Activated naive CD4-positive, alpha-beta T cell treated with anti-CD3 and anti-CD28 coated beads, Interleukin-2, amount 50 U/mL, for 72 hours (primary cell): ENCODE measurements at regions not wholly inside any gene's neighbourhood (a gene's known extent, or its start where the extent isn't known, plus 50 kb on each side); places are given as distances from the start of the nearest gene placed in this dataset.
"Not testable (repeated sequence)": the region's sequence is repeated elsewhere in the genome, so short reads cannot be mapped to it uniquely, and the experiment has no call there.

Experiments used
- ATAC-seq, 2 donors: fragments of 150-1000 bp; cut with Tn5 transposase; 2 replicates each; pipeline ENCODE4 v1.10.0; 2021; ENCODE audit warnings: mild to moderate bottlenecking in 2 of 2, moderate library complexity in 2 of 2
- DNase-seq, 2 donors: peaks; one replicate each; pipeline ENCODE4 v3.0.0; 2021 to 2022; ENCODE audit warnings: low spot score in 2 of 2
- H3K27ac Mint-ChIP-seq, 2 donors: one replicate each; pipeline ENCODE4 v1.8.0; 2022; ENCODE audit warnings: mild to moderate bottlenecking in 2 of 2, mixed read lengths in 2 of 2
- H3K36me3 Mint-ChIP-seq, 2 donors: one replicate each; pipeline ENCODE4 v1.8.0; 2022; ENCODE audit warnings: mixed read lengths in 2 of 2
- H3K9me3 Mint-ChIP-seq, 2 donors: one replicate each; pipeline ENCODE4 v1.8.0; 2022; ENCODE audit warnings: mixed read lengths in 2 of 2

DNA sequence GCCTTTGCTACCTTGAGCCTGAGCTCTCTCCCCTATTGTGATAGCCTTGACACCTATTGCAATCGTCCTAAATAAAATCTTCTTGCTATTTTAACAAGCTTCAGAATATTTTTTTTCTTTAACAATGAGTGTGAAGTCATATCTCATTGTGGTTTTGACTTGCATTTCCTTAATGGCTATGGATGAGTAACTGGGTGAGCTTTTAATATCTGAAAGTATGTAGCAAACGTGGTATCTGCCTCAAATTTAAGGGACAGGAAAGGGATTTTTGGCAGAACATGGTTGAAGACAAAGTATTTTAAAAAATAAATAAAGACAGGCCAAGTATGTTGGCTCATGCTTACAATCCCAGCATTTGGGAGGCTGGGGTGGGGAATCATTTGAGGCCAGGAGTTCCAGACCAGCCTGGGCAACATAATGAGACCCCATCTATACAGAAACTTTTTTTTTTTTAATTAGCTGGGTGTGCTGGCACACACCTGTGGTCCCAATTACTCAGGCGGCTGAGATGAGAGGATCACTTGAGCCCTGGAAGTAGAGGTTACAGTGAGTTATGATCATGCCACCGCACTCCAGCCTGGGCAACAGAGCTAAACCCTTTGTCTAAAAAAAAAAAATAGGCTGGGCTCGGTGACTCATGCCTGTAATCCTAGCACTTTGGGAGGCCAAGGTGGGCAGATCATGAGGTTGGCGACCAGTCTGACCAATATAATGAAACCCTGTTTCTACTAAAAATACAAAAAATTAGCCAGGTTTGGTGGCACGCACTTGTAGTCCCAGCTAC lies 319.3 kb upstream of the NRP1 start:
- no peak for ATAC-seq
- peaks cover 5 to 7% of the 10 kb centered on the region in 2 donors for H3K9me3 Mint-ChIP-seq
- no peak overlapping the region for H3K27ac Mint-ChIP-seq
- peaks cover 4 to 10% of the 10 kb centered on the region in 2 donors for H3K36me3 Mint-ChIP-seq
- no peak for DNase-seq

DNA sequence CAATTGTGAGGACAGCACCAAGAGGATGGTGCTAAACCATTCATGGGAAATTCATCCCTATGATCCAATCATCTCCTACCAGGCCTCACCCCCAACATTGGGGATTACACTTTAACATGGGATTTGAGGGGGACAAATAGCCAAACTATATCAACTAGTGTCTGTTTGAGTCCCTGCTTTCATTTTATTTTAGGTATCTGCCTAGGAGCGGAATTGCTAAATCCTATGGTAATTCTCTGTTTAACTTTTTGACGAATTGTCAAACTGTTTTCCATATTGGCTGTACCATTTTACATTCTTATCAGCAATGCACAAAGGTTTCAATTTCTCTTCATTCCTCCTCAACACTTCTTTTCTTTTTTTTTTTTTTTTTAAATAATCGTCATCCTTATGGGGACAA lies 318.4 kb upstream of the NRP1 start:
- ATAC-seq: no peak
- no peak for DNase-seq
- H3K9me3 Mint-ChIP-seq: peaks cover 7 to 8% of the 10 kb centered on the region in 2 donors
- H3K27ac Mint-ChIP-seq: no peak overlapping the region
- H3K36me3 Mint-ChIP-seq: peaks cover 4 to 13% of the 10 kb centered on the region in 2 donors

DNA sequence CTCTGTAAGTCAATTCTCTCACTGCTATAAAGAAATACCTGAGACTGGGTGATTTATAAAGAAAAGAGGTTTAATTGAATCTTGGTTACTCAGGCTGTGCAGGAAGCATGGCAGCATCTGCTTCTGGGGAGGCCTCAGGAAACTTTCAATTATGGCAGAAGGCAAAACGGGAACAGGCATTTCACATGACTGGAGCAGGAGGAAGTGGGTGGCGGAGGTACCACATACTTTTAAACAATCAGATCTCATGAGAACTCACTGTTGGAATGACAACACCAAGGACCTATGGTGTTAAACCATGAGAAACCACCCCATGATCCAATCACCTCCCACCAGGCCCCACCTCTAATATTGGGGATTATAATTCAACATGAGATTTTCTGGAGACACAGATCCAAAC lies 315.7 kb upstream of the NRP1 start:
- H3K9me3 Mint-ChIP-seq, H3K27ac Mint-ChIP-seq, DNase-seq, ATAC-seq: not testable (repeated sequence)
- peaks cover 4 to 13% of the 10 kb centered on the region in 2 donors for H3K36me3 Mint-ChIP-seq

DNA sequence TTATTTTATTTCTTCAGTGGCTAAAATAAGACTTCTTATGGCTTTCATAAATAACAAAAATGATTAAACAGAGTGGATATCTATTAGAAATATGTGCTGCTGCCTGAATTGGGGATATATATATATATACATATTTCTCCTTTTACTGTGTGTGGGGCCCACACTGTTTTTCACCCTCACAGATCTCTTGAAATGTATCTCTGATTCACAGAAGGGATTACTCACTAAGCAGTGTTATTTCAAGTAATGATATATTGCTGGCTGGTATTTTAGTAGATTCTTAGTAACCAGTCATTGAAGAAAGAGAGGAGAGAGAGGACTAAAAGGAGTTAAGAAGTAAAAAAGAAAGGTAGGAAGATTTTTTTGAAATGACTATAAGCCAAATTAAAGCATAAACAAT lies 308.6 kb upstream of the NRP1 start:
- no peak for ATAC-seq
- Mint-ChIP-seq H3K27ac (no peak overlapping the region), H3K9me3 (no peaks in the 10 kb centered on the region), H3K36me3 (no peaks in the 10 kb centered on the region)
- no peak for DNase-seq

DNA sequence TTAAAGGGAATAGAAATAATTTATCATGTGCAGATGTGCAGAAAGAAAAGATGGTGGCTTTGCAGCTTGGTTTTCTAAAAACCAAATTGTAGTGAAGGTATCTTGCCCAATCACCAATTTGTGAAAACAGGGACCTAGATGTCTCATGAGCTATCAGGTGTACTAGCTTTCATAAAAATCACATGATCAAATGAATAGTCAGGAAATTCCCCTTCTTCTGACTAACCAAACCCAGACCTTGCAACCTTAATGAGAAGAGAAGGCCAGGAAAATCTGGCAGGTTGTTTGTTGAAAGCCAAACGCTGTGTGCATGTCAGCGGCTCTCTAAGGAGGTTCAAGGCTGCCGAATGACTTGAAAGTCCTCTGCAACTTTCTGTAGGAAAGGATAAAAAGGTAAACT lies 304.4 kb upstream of the NRP1 start:
- ATAC-seq (no peak), DNase-seq (no peak)
- Mint-ChIP-seq H3K27ac (no peak overlapping the region), H3K9me3 (no peaks in the 10 kb centered on the region), H3K36me3 (no peaks in the 10 kb centered on the region)

DNA sequence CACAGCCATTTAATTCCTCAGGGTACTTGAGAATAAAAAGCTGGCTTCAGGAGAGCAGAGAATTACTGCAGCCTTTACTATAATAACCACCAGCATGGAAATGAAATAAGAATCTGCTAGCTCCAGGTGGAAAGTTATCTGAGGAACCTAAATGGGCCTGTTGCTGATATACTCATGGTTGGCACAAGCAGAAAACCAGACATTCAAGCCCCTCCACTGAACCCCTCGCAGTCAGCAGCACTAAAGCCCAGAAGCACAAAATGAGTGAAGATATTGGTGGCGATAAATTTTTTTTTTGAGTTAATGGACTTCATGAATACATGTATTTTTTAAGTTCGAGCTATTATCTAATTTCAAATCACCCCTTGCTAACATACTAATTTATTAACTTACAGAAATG lies 303.9 kb upstream of the NRP1 start:
- Mint-ChIP-seq H3K9me3 (no peaks in the 10 kb centered on the region), H3K27ac (no peak overlapping the region), H3K36me3 (no peaks in the 10 kb centered on the region)
- no peak for DNase-seq
- no peak for ATAC-seq

DNA sequence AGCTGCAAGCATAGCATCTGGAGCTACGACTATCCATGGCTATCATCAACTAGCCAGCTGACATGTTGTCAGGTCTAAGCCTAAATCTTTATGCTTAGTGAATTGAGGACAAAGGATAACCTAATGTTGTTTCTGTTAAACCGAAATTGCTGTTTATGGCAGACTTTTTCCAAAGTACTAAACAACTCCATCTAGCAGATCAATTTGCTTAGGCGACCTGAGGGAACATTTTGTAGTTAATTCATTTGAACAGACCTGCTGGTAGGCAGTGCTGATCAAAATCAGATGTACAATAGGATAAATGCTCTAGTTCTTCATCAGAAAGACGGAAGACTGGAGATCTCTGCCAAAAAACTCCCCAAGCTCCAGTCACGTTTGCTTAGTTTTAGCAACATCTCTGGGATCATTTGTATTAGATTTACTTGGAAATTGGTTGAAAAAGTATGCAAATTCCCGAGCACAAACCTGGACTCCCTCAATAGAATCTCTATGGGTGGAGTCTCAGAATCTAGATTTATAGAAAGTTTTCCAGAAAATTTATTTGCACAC lies 301.6 kb upstream of the NRP1 start:
- ATAC-seq (no peak), DNase-seq (no peak)
- Mint-ChIP-seq H3K9me3 (no peaks in the 10 kb centered on the region), H3K27ac (no peak overlapping the region), H3K36me3 (no peaks in the 10 kb centered on the region)

DNA sequence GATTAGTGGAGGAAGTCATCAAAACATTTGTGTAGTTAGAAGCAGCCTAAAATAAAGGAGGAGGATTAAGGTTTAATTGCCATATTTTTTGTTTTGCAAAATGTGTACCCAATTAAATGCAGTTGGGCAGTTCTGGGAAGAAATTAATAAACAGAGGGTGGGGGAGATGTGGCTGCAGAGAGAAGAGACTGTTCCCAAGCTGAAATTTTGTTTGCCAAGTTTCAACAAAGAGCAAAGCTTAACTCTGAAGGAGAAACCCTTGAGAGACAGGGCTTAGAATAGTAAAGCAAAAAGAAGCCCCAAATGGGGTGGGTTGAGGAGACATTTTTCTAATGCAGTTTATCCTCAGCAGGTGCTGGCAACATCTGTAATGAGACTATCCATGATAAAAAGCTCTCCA lies 298.0 kb upstream of the NRP1 start:
- Mint-ChIP-seq H3K27ac (no peak overlapping the region), H3K36me3 (no peaks in the 10 kb centered on the region), H3K9me3 (no peaks in the 10 kb centered on the region)
- no peak for ATAC-seq
- no peak for DNase-seq

DNA sequence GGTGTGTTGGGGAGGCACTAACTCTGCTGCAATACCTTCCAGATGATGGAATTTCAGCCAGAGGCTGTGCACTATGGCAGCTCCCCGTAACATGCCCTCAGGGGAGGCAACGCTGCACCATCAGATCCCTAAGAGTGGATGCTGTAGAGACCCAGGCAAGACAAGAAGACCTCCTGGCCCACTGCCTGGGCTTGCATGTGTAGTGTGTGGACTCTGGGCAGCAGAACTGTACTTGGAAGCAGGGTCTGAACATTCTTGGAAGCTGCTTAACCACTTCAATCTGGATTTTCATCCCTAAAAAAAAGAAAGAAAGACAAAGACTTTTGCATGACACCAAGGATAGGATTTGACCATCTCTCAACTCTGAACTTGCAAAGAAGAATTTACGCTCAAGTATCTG lies 297.5 kb upstream of the NRP1 start:
- Mint-ChIP-seq H3K36me3 (no peaks in the 10 kb centered on the region), H3K27ac (no peak overlapping the region), H3K9me3 (no peaks in the 10 kb centered on the region)
- DNase-seq (no peak), ATAC-seq (no peak)

DNA sequence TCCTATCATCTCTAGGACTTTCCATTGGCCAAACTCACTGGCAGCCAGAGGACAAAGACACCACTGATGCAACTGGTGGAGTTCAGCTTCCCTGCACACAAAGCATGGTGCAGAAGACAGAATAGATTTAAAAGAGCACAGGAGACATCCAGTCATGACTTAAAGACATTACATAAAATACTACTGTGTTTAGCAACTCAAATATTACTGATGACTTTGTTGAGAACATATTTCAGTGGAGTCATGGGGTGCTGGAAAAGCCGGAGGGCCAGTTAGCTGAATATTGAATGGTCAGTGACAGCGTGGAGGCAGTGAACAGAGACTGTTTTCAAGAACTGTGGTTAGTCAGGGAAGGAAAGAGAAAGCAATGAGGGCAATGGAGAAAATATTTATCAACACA lies 296.3 kb upstream of the NRP1 start:
- H3K36me3 Mint-ChIP-seq: no peaks in the 10 kb centered on the region
- DNase-seq (no peak), ATAC-seq (no peak)
- H3K27ac Mint-ChIP-seq: no peak overlapping the region
- no peaks in the 10 kb centered on the region for H3K9me3 Mint-ChIP-seq

DNA sequence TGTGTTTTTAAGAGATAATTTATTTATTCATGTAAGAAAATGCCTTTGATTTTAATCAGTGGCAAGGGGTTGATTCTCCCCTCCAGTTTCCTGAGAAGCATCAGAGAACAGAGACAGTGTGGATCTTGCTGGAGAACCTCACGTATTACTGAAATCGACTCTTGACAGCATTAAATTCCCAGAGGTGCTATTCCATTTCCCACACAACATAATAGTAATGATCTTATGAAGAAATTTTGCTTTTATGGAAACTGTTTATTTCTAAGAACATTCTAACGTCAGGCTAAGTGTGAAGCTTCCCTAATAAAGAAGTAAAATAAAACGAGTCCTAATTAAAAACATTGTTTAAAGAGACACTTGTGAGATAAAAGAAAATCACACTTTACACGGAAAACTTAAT lies 293.1 kb upstream of the NRP1 start:
- Mint-ChIP-seq H3K27ac (no peak overlapping the region), H3K36me3 (no peaks in the 10 kb centered on the region), H3K9me3 (no peaks in the 10 kb centered on the region)
- ATAC-seq (no peak), DNase-seq (no peak)

DNA sequence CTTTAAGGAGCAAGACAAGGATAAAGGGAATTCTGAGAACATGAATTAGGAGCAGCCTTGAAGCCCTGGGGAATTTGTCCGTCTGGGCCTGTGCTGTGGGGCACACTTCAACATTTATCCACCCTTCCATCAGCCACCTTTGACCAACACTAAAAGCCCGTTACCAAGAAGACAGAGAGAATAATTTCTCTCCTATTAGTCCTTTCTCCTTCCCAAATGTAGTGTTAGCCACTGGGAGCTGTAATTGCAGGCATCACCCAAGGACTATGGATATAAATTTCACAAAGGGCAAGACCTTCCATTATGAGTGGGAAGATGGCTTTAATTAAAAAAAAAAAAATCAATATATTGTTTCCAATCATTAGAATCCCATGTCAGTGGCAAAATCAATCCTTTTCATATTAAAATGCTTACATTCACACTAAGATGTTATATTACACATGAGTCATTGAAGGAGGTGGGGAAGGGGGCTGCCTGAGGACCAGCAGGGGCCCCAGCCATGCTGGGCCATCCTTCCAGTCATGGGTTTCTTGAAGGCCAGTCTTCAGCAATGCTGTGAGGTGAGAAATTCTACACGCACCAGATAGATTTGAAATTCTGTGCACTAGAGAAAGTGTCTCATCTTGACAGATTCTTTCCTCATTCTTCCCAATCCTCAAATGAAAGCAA lies 292.5 kb upstream of the NRP1 start:
- H3K9me3 Mint-ChIP-seq: no peaks in the 10 kb centered on the region
- H3K36me3 Mint-ChIP-seq: no peaks in the 10 kb centered on the region
- ATAC-seq (no peak), DNase-seq (no peak)
- H3K27ac Mint-ChIP-seq: no peak overlapping the region

DNA sequence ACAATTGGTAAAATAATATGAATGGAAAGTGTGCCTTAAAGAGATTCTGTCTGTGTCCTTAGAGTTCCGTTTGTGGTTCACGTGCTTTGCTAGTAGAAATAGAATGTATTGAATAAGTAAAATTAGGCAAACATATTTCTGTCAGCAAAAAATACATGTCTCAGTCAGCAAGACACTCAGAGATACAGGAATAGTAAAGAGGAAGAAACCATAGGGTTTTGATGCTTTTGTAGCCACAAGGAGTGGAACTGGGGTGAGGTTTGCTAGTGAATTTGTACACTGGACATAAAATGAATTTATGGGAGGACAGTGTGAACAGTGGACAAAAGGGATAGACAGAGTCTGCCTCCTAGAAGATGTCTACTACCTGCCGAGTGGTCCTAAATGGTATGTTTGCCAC lies 289.2 kb upstream of the NRP1 start:
- H3K36me3 Mint-ChIP-seq: no peaks in the 10 kb centered on the region
- DNase-seq (no peak), ATAC-seq (no peak)
- H3K27ac Mint-ChIP-seq: no peak overlapping the region
- peaks cover 0 to 6% of the 10 kb centered on the region in 2 donors for H3K9me3 Mint-ChIP-seq

DNA sequence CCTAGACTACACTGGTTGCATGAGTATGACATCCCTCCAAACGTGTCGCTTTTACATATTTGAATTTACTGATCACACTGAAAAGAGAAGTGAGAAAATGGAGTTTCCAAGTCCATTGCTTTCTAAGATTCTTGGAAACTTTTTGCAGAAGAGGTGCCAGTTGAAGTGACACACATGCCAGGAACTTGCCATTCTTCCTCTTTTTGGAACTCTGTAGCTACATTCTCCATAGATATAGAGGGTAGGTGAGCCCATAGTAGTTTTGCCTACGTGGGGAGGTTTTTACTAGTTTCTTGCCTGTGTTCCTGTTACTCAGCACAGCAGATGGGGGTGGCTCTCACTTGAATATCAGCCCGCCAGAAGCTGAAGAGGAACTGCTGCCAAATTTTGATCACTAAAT lies 286.6 kb upstream of the NRP1 start:
- Mint-ChIP-seq H3K36me3 (no peaks in the 10 kb centered on the region), H3K27ac (no peak overlapping the region), H3K9me3 (peaks cover 0 to 6% of the 10 kb centered on the region in 2 donors)
- no peak for DNase-seq
- ATAC-seq: no peak

DNA sequence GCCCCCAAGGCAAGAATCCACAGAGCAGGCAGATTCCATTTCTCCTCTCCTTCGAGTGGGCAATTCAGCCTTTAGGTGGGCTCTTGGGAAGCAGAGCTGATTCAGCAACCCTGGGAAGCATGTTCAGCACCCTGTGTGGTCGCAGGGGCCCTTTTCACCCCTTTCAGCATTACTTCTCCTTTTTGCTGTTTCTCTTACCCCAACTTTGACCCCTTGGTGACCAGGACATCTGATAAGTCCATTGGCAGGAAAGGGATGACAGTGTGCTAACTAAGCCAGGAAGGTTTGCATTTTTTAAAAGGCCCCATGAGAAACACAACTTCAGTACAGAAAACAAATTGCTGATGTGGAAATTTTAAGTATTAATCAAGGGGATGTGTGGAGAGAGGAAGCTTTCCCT lies 283.7 kb upstream of the NRP1 start:
- ATAC-seq (no peak), DNase-seq (no peak)
- Mint-ChIP-seq H3K9me3 (peaks cover 5 to 12% of the 10 kb centered on the region in 2 donors), H3K27ac (no peak overlapping the region), H3K36me3 (no peaks in the 10 kb centered on the region)

DNA sequence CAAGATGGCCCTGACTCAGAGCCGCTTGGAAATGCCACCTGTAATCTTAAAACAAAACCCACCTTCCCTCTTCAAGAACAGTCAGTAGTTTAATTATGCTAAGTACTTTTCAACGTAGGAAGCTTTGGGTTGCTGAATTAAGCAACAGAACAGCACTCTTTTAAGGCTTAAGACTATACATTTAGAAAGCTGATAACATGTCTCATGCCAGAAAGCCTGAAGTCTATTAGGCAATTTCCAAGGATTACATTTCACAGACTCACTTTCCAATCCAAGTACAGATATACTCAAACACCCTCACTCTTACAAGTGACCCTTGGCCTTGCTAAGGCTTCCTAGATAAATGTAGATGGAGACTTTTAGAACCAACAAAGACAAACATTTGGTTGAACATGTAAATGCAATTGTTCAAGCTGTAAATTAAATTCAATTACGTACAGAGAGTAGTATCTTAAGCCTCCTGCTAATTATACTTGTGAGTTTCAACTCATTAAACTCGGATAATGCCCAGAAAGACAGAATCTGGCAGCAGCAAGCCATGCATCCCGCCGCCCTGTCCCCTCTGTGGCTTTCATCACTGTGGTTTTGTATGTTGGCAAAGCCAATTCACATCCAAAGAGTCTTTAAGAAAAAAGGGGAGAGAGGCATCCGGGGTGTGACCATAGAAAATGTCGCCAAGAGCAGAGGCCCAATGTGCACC lies 283.1 kb upstream of the NRP1 start:
- ATAC-seq (no peak), DNase-seq (no peak)
- no peak overlapping the region for H3K27ac Mint-ChIP-seq
- peaks cover 5 to 6% of the 10 kb centered on the region in 2 donors for H3K36me3 Mint-ChIP-seq
- peaks cover 11 to 19% of the 10 kb centered on the region in 2 donors for H3K9me3 Mint-ChIP-seq

DNA sequence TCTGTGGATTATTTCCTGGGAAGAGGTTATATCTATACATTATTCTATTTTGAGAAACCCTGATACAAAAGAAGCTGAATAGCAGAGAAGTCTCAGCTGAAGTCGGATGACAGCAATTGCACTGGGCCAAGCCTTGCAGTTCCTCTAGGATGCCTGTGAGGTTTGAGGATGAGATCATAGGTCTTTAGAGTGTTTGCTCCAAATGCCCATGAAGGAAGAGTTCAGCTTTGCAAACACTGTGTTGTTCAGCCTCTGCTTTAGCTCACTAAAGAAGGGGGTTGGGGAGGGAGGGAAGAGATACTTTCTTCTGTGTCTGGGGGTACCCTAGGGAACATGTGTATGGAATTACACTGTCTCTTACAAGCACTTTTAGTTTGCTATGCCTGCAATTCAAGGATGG lies 282.5 kb upstream of the NRP1 start:
- H3K27ac Mint-ChIP-seq: no peak overlapping the region
- H3K9me3 Mint-ChIP-seq: peaks cover 12 to 19% of the 10 kb centered on the region in 2 donors
- H3K36me3 Mint-ChIP-seq: peaks cover 7 to 11% of the 10 kb centered on the region in 2 donors
- DNase-seq: no peak
- ATAC-seq: no peak
